Right lobe of liver (tissue), 6 donors: ENCODE measurements at regions not wholly inside any gene's neighbourhood (a gene's known extent, or its start where the extent isn't known, plus 50 kb on each side); places are given as distances from the start of the nearest gene placed in this dataset.

Source experiments
- ATAC-seq, 4 donors: fragments of 200-7000 bp; cut with Tn5 transposase; one replicate each; pipeline ENCODE4 v1.9.1; 2020; ENCODE audit warnings: mild to moderate bottlenecking in 4 of 4, moderate library complexity in 4 of 4
- DNase-seq, 3 donors: peaks; one replicate each; pipeline ENCODE4 v3.0.0-alpha.2; 2020
- H3K27ac ChIP-seq, 3 donors: fragments of 200-600 bp; one replicate each; pipeline ENCODE4 v1.8.0; 2022
- H3K27me3 ChIP-seq, 2 donors: fragments of 200-600 bp; one replicate each; pipeline ENCODE4 v1.8.0; 2022
- H3K36me3 ChIP-seq, 4 donors: fragments of 200-600 bp; sonication (generic) in 1 of 4; one replicate each; pipeline versions ENCODE4 v1.5.1 to v1.8.0; 2017 to 2022; ENCODE audit warnings: control low read depth in 1 of 4
- H3K4me1 ChIP-seq, 4 donors: fragments of 200-600 bp; sonication (generic) in 1 of 4; one replicate each; pipeline versions ENCODE4 v1.5.1 to v1.8.0; 2017 to 2022; ENCODE audit warnings: control low read depth in 1 of 4
- H3K4me3 ChIP-seq, 3 donors: fragments of 200-600 bp; one replicate each; pipeline ENCODE4 v1.8.0; 2022
- H3K9me3 ChIP-seq, 4 donors: fragments of 200-600 bp; sonication (generic) in 1 of 4; one replicate each; pipeline versions ENCODE4 v1.5.1 to v1.8.0; 2017 to 2022; ENCODE audit warnings: control low read depth in 1 of 4
- CTCF ChIP-seq, 4 donors: fragments of 200-600 bp in 3 of 4; fragments of 450-650 bp in 1 of 4; IDR thresholded peaks; one replicate each; pipeline versions ENCODE4 v1.5.1 to v1.8.0; 2016 to 2022; ENCODE audit warnings: antibody characterized with exemption in 4 of 4, mild to moderate bottlenecking in 2 of 4
- POLR2A ChIP-seq: fragments of 450-650 bp; IDR thresholded peaks from one replicate; pipeline ENCODE4 v1.6.1; 2017; ENCODE audit warnings: antibody characterized with exemption, mild to moderate bottlenecking
- WGBS: methylation state at CpG from one replicate; pipeline ENCODE4 v1.1.6; 2018; ENCODE audit warnings: low coverage, low lambda C conversion rate; ENCODE audit not compliant: insufficient coverage; ENCODE audit errors: missing lambda C conversion rate; 5-methylcytosine and 5-hydroxymethylcytosine counted together
- intact Hi-C, 2 donors: fragments of 100-400 bp; cut with DNase I; formaldehyde crosslinking; loops; one replicate each; pipeline versions ENCODE4 v1.11.2 to v1.14.1; 2022
- donor health status: DM: no; HTN: yes; CAD: no.
- donor health status: DM: no; HTN: no; CAD: no.
- donor health status: DM: no; HTN: no; CAD: no.
- donor health status: DM: no; HTN: yes; CAD: no.
- donor health status: DM: no; HTN: yes; CAD: no.

GRCh38 chr2:175356901-175357300 lies 175.4 kb upstream of the ATP5MC3 start:
- intact Hi-C loops, result loop anchor here in 1 of 2 donors (10.0 kb wide), 1 partner anchor 738 kb away; the partner anchor contains the start of genes HOXD12 and HOXD13
- 83% methylated on average over 2 of the region's 4 CpGs for WGBS
- H3K27me3 ChIP-seq, result no peaks in the 10 kb centered on the region

GRCh38 chr2:175355246-175355645 lies 173.7 kb upstream of the ATP5MC3 start:
- Histone ChIP-seq H3K27ac (no peak overlapping the region), H3K36me3 (no peaks in the 10 kb centered on the region), H3K4me1 (no peaks in the 10 kb centered on the region), H3K9me3 (no peaks in the 10 kb centered on the region), H3K27me3 (no peaks in the 10 kb centered on the region), H3K4me3 (no peak overlapping the region)
- intact Hi-C loops, result loop anchor here in 1 of 2 donors (10.0 kb wide), 1 partner anchor 740 kb away; the partner anchor contains the start of genes HOXD12 and HOXD13
- 60% methylated on average over 2 of the region's 3 CpGs for WGBS
- ATAC-seq (no peak), DNase-seq (no peak)
- no peak for TF ChIP-seq POLR2A
- TF ChIP-seq CTCF (IDR thresholded peaks at IDR 0.05), result no peak

More at GRCh38 chr2:175356901-175357300, 175.4 kb upstream of the ATP5MC3 start:
- Histone ChIP-seq H3K9me3 (no peaks in the 10 kb centered on the region), H3K4me1 (no peaks in the 10 kb centered on the region), H3K27ac (no peak overlapping the region), H3K36me3 (no peaks in the 10 kb centered on the region), H3K4me3 (no peak overlapping the region)
- DNase-seq (no peak), ATAC-seq (no peak)
- TF ChIP-seq CTCF (IDR thresholded peaks at IDR 0.05) (no peak), POLR2A (no peak)

- no peak overlapping the region for H3K4me3 ChIP-seq
- H3K4me1 ChIP-seq, result no peaks in the 10 kb centered on the region
- no peak overlapping the region for H3K27ac ChIP-seq
- no peak for DNase-seq
- peaks cover 0 to under 1% of the 10 kb centered on the region in 2 donors for H3K27me3 ChIP-seq
- H3K9me3 ChIP-seq, result no peaks in the 10 kb centered on the region
- intact Hi-C loops, result loop anchor here in 1 of 2 donors (10.0 kb wide), 1 partner anchor 742 kb away; the partner anchor contains the start of genes HOXD12 and HOXD13
- WGBS, result 43% methylated on average over 6 of the region's 6 CpGs
- no peak for TF ChIP-seq CTCF (IDR thresholded peaks at IDR 0.05)
- no peak for TF ChIP-seq POLR2A
- peak in 2 of 4 donors; percentile 22 to 50 for ATAC-seq
- H3K36me3 ChIP-seq, result no peaks in the 10 kb centered on the region
These were observed 171.8 kb upstream of the ATP5MC3 start for GRCh38 chr2:175353275-175353674.

GRCh38 chr2:175351512-175351911 lies 170.0 kb upstream of the ATP5MC3 start:
- TF ChIP-seq POLR2A, result no peak
- no peak for TF ChIP-seq CTCF (IDR thresholded peaks at IDR 0.05)
- Histone ChIP-seq H3K36me3 (no peaks in the 10 kb centered on the region), H3K27ac (no peak overlapping the region), H3K4me1 (no peaks in the 10 kb centered on the region), H3K4me3 (no peak overlapping the region), H3K27me3 (peaks cover 0 to 3% of the 10 kb centered on the region in 2 donors), H3K9me3 (no peaks in the 10 kb centered on the region)
- intact Hi-C loops, result loop anchor here in 1 of 2 donors (10.0 kb wide), 1 partner anchor 743 kb away; the partner anchor contains the start of genes HOXD12 and HOXD13
- WGBS, result 43% methylated on average over 2 of the region's 2 CpGs
- DNase-seq (no peak), ATAC-seq (no peak)
